ENCODE measurements at regions not wholly inside any gene's neighbourhood (a gene's known extent, or its start where the extent isn't known, plus 50 kb on each side); places are given as distances from the start of the nearest gene placed in this dataset.

DNA sequence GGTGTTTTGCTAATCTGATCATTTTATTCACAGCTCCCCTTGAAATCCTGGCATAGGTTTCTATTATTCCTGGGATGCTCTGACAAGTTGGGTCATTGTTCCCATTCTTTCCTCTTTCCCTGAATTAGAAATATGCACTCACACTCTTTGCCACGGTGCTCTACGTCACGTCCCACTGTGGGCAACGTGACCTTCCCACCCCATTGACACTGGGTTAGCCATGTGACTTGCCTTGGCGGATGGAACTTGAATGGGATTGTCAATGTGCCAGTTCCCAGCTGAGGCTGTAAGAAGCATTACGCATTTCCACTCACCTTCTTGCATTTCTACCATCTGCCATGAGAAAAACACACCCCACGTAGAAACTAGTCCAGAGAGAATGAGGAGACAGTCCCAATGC lies 492.4 kb downstream of the SHISA9 start:
- in situ Hi-C loops (cut with MboI; ENCODE audit: low sequenced_read_pairs), result no loop called here

DNA sequence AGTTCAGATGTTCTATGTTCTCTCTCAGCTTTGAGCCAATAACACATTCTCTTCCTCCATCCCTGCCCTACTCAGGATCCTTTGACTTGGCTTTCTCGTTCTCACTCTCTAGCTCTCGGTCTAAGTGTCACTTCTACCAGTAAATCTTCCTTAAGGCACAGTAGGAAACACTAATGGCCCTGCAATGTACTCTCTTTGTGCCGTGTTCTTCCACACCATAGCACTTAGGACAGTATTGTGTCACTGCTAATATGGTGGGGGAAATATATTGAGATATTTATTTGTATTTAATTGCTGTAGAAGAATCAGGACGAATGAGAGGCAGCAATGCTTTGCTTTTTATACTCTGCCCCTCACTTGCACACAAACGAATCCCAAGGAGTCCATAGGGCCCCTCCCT lies 493.1 kb downstream of the SHISA9 start:
- in situ Hi-C loops (cut with MboI; ENCODE audit: low sequenced_read_pairs), result no loop called here

DNA sequence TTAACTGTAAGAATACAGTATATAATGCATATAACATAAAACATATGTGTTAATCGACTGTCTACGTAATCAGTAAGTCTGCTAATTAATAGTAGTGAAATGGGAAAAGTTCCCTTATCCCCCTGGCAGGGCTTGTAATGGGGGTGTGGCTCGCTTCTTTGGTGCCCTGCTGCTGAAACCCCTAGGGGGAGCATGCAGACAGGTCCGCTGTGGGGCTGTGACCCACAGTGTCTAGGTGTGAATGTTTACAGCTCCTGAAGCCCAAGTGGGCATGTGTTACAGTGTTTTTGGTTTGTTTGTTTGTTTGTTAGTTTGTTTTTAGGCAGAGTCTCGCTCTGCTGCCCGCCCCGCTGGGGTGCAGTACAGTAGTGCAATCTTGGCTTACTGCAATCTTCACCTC lies 495.7 kb downstream of the SHISA9 start:
- in situ Hi-C loops (cut with MboI; ENCODE audit: low sequenced_read_pairs), result no loop called here

DNA sequence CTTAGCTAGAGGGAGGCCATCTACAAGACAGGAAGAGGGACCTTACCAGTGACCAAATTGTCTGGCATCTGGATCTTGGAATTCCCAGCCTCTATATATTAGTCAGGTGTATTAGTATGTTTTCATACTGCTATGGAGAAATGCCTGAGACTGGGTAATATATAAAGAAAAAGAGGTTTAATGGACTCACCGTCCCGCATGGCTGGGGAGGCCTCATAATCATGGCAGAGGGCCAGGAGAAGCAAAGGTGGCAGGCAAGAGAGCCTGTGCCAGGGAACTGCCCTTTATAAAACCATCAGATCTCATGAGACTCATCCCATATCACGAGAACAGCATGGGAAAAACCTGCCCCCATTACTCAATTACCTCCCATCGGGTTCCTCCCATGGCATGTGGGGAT lies 500.2 kb downstream of the SHISA9 start:
- in situ Hi-C loops (cut with MboI; ENCODE audit: low sequenced_read_pairs), result no loop called here

DNA sequence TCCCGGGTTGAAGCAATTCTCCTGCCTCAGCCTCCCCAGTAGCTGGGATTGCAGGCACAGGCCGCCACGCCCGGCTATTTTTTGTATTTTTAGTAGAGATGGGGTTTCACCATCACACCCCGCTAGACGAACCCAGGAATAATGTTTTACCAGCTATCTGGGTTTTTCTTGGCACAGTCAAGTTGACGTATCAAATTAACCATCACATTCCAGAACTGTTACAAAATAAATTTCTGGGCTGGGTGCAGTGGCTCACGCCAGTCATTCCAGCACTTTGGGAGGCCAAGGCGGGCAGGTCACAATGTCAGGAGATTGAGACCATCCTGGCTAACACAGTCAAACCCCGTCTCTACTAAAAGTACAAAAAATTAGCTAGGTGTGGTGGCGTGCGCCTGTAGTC lies 501.2 kb downstream of the SHISA9 start:
- in situ Hi-C loops (cut with MboI; ENCODE audit: low sequenced_read_pairs), result no loop called here

DNA sequence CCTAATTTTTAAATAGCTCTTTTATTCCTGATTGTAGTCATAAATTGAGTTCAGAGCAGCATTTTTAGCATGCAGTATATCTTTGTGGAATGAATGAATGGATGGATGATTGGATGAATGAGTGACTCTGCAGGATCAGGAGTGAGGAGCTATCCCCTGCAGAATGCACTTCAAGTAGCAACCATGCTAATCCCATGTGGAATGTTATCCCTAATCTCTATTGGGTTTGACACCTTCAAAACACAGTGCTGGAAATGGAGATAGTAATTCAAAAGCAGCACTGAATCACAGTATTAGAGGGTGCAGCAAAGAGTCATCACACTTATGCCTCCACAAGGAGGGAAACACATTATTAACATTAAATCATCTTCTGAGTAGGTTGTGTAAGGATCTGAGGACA lies 501.9 kb downstream of the SHISA9 start:
- in situ Hi-C loops (cut with MboI; ENCODE audit: low sequenced_read_pairs), result no loop called here

DNA sequence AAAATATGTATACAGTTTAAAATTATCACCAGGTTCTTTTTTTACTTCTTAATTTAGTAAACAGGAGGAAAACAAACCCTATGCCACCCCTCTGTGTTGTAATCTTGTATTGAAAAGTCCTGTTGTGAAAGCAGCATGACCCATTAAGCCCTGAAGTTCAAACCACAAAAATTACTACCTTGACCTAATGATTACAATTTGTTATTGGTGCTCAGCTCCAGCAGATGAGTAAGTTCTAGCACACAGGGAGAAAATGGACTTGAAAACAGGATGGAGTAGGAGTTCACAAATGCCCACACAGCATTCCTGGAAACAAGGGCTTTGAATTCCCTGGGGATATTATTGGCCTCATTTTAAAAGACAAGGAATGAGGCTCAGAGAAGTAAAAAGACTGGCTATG lies 505.8 kb upstream of the ERCC4 start:
- in situ Hi-C loops (cut with MboI; ENCODE audit: low sequenced_read_pairs), result no loop called here

DNA sequence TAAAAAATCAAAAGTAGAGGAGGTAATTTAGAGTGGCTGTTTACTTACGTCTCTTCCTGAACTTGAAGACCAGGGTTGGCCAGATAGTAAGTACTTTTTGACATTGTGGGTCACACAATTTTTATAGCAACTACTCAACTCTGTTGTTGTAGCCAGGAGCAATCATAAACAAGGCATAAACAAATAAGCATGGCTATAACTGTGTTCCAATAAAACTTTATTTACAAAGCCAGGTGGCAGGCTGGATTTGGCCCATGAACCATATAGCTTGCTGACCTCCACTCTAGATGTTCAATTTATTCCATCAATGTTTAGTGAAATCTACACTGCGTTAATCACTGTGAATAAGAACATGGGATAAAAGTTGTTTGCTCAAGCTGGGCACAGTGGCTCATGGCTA lies 500.4 kb upstream of the ERCC4 start:
- in situ Hi-C loops (cut with MboI; ENCODE audit: low sequenced_read_pairs), result no loop called here

DNA sequence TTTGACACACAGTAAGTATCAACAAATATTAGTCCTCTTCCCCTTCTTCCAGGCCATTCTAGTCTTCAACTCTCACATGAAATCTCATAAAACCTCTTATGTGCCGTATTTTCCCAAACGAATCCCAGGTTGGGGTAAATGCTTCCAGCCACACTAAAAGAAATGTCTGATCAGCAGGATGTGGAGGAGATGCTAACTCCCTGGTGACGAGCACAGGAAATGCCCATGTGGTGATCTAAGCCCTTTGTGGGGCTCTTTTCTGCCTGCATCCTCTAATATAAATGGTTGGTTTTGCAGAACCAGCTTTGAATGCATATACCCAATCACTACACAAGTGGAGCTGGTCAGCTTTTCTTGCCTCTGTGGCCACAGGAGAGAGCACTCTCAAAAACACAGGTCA lies 498.2 kb upstream of the ERCC4 start:
- in situ Hi-C loops (cut with MboI; ENCODE audit: low sequenced_read_pairs), result no loop called here

DNA sequence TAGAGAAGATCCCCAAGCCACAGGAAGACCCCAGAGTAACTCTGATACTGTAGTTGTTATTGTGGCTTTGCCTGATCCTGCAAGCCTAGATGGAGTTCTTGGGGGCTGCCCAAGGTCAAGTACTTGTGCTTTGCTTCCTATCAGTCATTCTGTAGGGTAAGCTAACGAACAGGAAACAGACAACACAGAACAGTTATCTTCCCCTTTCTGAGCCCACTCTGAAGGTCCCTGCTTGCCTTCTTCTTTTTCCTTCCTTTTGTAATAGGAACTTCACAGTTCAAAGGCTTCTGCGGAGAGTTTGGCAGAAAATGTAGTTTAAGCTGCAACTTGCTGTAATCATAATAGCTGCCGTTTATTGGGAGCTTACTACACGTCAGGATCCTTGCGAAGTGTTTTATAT lies 494.1 kb upstream of the ERCC4 start:
- in situ Hi-C loops (cut with MboI; ENCODE audit: low sequenced_read_pairs), result loop anchor here (25.0 kb wide), 1 partner anchor 539 kb away; no protein-coding TSS in a partner anchor

DNA sequence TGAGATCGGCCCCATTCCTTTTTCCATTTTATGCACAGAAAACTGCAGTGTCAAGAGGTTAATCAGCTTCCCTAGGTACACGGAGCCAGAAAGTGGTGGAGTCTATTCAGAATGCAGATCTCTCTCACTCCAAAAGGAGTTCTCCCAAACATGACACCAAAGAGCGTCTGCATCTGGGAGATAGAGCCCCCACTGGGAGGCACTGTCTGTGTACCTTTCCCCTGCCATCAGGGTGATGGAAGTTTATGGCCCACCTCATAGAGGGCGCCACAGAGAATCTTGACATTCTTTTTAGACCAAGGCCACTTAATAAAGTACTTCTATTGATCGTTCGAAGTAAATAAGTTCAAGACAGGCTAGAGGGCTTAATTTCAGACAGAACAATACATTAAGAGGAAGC lies 493.7 kb upstream of the ERCC4 start:
- in situ Hi-C loops (cut with MboI; ENCODE audit: low sequenced_read_pairs), result loop anchor here (25.0 kb wide), 1 partner anchor 539 kb away; no protein-coding TSS in a partner anchor

DNA sequence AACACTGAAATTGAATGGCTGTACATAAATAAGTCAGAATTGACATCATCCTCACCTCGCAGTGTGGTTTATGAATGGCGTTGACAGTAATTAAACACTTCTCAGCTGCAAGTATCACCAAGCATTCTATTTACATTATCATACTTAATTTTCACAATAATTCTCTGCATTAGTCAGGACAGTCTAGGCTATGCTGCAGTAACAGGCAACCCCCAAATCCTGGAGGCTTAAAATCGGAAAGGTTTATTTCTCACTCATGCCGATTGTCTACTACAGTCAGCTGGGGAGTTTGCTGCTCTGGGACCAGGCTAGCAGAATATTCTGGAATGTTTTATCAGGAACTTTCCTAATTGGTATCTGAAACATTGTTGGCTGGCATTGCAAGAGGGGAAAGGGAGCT lies 493.2 kb upstream of the ERCC4 start:
- in situ Hi-C loops (cut with MboI; ENCODE audit: low sequenced_read_pairs), result loop anchor here (25.0 kb wide), 1 partner anchor 539 kb away; no protein-coding TSS in a partner anchor

DNA sequence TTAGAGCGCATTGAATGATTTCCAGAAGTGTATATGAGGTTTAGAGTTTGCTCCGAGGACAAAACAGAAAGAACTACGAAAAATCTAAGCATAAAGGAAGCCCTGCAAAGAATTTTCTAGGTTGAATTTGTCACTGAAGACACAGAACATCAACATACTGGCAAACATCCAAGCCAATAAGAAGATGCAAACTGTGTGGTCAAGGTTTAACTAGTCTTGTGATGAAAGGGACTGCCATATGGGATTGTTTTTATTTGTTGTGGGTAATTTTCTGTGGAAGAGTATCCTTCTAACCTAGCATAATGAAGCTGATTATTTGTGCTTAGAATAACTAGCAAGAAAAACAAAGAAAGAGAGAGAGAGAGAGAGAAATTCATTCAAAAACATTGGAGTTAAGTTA lies 492.0 kb upstream of the ERCC4 start:
- in situ Hi-C loops (cut with MboI; ENCODE audit: low sequenced_read_pairs), result loop anchor here (25.0 kb wide), 1 partner anchor 541 kb away; no protein-coding TSS in a partner anchor

DNA sequence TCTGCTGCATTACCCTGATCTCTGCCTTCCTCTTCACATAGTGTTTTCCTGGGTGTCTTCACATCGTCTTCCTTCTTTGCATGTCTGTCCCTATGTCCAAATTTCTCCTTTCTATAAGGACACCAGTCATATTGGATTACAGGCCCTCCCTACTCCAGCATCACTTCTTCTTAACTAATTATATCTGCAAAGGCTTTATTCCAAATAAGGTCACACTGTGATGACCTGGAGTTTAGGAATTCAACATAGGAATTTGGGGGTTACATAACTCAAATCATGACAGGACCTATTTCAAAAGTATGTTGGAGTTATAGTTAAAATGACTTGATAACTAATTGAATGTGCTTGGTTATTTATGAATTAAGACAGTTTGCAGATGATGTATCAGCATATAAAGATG lies 490.5 kb upstream of the ERCC4 start:
- in situ Hi-C loops (cut with MboI; ENCODE audit: low sequenced_read_pairs), result loop anchor here (25.0 kb wide), 1 partner anchor 542 kb away; no protein-coding TSS in a partner anchor

DNA sequence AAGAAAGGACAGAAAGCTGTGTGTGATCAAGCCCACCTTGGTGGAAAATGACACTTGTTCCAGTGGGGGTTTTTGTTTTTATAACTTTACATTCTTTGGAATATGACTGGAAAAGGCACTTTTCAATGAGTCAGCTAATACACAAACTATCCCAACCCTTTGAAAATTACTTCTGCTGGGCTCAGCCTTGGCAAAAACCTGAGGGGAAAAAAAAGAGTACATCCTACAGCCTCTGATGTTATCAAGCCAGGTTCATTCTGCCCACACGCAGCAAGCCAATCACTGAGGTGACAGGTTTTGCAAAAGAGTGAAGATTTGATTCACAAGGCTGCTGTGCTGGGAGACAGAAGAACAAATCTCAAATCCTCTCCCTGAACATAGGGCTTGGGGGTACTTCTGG lies 484.5 kb upstream of the ERCC4 start:
- in situ Hi-C loops (cut with MboI; ENCODE audit: low sequenced_read_pairs), result loop anchor here (25.0 kb wide), 1 partner anchor 548 kb away; no protein-coding TSS in a partner anchor

DNA sequence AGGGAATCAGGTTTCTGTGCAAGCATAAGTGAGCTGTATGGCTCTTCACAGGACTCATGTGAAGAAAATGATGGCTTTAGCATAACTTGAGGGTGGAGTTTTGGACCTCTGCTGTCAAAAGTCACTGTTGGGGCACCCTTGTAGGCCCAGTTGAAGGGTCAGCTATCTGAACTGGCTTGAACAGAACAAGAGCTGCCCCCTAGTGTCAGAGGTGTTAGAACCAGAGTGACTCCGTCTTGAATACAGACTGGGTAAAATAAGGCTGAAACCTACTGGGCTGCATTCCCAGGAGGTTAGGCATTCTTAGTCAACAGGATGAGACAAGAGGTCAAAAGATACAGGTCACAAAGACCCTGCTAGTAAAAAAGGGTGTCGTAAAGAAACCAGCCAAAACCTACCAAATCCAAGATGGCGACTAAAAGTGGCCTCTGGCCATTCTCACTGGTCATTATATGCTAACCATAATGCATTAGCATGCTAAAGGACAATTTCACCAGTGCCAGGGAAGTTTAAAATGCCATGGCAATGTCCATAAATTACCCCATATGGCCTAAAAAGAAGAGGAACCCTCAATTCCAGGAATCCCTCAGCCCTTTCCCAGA lies 484.0 kb upstream of the ERCC4 start:
- in situ Hi-C loops (cut with MboI; ENCODE audit: low sequenced_read_pairs), result loop anchor here (25.0 kb wide), 1 partner anchor 549 kb away; no protein-coding TSS in a partner anchor

DNA sequence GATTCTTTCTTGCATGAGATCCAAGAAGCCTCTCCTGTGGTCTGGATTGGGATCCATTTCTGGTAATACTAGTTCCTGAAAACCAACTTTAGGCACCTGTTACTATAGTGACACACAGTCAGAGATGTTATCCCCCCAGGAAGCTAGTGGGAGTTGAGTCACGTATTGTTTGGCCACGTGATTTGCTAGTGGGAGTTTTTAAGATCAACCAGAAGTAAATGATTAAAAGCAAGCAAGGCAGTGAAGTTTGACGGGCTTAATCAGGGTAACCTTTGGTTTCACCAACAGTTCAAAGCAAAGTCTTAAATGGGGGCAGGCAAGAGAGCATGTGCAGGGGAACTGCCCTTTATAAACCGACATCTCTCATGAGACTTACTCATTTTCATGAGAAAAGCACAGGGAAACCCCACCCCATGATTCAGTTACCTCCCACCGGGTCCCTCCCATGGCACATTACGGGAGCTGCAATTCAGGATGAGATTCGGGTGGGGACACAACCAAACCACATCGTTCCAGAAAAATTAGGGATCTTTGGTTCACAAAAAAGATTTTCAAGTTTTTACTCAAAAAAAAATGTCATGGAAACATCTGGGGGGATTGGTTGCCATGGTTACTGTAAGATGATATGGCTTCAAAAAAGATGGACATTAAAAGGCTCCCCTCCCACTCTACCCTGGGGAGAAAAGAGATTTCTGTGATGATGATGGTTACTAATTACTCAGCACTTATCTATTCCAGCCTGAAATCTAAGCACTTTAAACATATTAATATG lies 483.1 kb upstream of the ERCC4 start:
- in situ Hi-C loops (cut with MboI; ENCODE audit: low sequenced_read_pairs), result loop anchor here (25.0 kb wide), 1 partner anchor 550 kb away; no protein-coding TSS in a partner anchor

DNA sequence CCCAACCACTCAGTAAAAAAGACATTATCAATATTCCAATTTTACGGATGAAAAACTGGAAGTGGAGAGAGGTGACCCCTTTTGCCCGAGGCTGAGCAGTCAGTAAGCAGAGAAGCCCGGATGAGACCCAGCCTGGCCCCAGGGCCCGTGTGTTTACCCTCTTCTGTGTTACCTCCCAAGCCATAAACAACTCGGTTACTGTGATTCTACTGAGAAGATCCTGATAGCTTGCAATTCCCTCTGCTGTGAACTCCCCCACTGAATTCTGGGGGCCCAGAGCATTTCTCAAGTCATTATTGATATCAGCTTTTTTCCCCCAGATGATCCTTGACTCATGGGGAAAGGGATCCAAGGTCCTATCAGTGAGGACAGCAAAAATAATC lies 482.6 kb upstream of the ERCC4 start:
- in situ Hi-C loops (cut with MboI; ENCODE audit: low sequenced_read_pairs), result loop anchor here (25.0 kb wide), 1 partner anchor 550 kb away; no protein-coding TSS in a partner anchor

DNA sequence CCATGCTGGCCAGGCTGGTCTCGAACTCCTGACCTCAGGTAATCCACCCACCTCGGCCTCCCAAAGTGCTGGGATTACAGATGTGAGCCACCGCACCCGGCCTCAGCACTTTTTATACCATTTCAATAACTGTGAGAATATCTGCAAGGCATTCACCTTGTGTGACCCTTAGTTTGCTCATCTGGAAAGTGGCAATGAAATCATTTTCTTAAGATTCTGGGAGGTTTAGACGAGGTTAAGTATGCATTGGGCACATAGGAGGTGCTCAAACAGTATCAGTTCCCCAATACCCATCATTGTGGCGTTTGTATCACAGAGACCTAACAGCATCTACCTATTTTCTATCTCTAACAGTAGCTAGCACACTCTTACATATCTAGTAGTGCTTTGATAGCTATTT lies 481.9 kb upstream of the ERCC4 start:
- in situ Hi-C loops (cut with MboI; ENCODE audit: low sequenced_read_pairs), result loop anchor here (25.0 kb wide), 1 partner anchor 551 kb away; no protein-coding TSS in a partner anchor

DNA sequence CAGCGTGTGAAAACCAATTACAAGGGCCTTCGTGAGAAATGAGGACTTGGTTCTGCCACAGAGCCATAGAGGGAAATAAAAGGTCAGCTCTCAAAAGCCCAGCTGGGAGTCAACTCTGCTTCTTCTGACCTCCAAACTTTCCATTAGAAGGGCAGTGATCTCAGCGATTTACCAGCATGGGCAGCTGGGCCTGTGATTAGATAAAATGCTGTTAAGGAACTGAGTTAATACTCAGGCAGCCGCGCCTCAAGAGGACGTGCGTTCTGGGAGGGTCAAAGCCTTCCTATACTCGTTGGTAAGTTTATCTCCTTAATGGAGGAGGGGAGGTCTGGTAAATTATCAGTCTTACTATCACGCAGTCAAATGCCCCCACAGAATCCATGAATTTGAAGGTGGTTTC lies 480.2 kb upstream of the ERCC4 start:
- in situ Hi-C loops (cut with MboI; ENCODE audit: low sequenced_read_pairs), result loop anchor here (25.0 kb wide), 1 partner anchor 552 kb away; no protein-coding TSS in a partner anchor

DNA sequence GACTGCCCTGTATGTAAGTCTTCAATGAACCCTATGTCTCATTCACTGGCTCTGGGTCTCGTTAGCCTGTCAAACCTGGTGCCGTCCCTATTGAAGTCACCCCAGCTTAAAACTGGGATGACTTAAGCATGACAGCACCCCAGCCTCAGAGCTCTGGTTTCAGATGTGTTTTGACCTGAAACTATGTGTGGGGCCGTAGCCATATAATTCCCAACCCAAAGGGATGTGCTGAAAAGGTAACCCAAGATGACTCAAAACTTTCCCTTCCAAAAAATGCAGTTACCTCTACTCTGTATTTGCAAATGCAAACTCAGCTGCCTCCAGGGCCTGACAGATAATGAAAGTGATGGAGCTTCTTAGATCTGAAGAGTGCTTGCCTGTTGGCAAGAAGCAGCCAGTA lies 478.3 kb upstream of the ERCC4 start:
- in situ Hi-C loops (cut with MboI; ENCODE audit: low sequenced_read_pairs), result loop anchor here (25.0 kb wide), 1 partner anchor 554 kb away; no protein-coding TSS in a partner anchor

DNA sequence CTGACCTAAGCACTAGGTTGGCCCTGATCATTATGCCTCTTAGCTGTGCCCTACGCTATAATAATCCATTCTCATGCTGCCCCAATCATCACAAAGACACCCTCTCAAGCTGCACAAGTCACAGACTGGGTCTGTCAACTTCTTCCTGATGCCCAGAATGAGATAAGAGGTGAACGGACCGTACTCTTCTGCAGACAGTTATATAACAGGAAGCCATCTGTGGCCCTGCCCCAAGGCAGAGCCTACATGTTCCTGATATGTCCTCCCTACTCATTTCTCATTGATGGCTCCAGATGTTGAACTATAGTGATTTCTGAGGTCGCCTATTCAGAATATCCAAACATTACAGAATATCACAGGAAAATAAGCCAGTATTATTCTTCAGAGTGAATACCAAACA lies 471.6 kb upstream of the ERCC4 start:
- in situ Hi-C loops (cut with MboI; ENCODE audit: low sequenced_read_pairs), result loop anchor here (25.0 kb wide), 1 partner anchor 561 kb away; no protein-coding TSS in a partner anchor

Measured in HL-60/S4 (cell line).